DLD1 (cell line): ENCODE measurements at regions not wholly inside any gene's neighbourhood (a gene's known extent, or its start where the extent isn't known, plus 50 kb on each side); places are given as distances from the start of the nearest gene placed in this dataset.

Experiments used
- in situ Hi-C: cut with HindIII; loops from 2 replicates; pipeline ENCODE4 v1.10.0; 2017; ENCODE audit warnings: low sequenced_read_pairs

- in situ Hi-C loops: no loop called here
Observed at GRCh38 chr18:28409811-28410210, 232.9 kb upstream of the CDH2 start.

DNA sequence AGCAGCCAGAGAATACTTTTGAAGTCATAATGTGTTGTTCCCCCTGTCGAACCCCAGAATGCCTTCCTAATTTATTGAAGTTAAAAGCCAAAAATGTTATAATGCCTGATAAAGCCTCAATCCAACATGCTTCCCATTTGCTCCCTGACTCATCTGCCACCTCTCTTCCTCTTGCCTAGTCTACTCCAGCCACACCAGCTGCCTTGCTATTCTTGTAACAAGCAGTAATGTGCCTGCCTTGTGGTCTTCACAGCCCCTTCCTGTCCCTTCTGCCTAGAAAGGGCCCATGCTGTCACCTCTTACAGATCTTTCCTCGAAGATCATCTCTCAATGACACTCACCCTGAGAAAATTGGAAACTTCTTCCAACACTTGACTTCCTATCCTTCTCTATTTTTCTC, 231.6 kb upstream of the CDH2 start:
- in situ Hi-C loops: no loop called here

- in situ Hi-C loops: no loop called here
Observed at GRCh38 chr18:28407681-28408080, 230.8 kb upstream of the CDH2 start.

DNA sequence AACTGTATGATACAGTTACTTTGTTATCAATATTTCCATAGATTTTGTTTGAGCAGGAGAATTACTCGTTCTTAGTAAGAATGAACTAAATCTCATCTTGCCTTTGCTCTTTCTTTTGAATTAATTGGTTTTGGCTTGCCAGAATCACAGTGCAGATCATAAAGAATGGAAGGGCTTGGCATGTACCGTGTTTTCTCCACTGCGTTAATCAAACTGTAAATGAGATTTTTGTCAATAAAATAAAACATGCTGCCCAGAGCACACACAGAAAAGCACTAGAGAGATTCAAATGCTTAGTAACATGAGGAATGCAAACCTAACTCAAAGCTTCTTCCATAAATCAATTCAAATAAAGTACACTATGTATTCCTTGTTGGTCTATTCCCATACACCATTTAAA, 229.6 kb upstream of the CDH2 start:
- in situ Hi-C loops: no loop called here

DNA sequence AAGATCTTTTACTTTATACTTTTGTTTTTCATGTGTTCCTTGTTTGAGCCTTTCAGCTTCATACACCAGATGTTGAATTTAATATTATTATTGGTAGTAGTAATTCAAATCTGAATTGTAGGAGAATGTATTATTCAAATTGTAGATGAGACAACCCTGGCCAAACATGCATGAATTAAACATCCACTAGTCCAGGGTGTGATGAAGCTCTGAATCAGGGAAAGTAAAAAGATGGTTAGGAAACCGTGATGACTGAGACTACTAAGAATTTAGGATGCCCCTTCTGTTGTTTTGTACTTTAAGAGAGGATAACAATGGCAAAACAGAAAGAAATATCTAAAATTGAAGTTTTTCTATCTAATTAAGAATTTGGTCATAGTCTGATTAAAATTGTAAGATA, 227.8 kb upstream of the CDH2 start:
- in situ Hi-C loops: no loop called here

DNA sequence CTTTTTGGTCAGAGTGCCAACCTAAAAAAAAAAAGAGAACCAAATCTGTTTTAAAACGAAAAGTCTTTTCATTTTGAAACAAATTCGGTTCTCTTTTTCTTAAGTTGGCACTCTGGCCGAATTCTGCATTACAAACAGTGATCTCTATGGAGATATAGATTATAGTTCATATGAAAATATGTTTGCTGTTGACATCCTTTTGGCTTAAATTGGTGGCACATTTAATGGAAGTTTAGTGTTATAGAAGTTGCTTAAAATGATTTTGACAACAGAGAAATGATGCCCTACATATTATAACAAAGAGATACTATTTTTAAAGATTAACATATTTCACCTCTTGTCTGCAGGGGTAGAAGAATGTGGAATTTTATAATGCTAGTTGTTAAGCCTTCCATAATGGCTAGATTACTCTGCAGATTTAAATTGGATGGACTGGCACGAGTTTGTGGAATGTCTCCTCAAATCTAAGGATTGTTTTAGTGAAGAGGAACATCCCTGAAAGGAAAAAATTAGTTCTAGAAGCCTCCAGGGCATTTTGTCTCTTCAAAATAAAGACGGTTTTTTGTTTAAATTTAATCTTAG, 222.9 kb upstream of the CDH2 start:
- in situ Hi-C loops: no loop called here

- in situ Hi-C loops: no loop called here
Observed at GRCh38 chr18:28398471-28398870, 221.5 kb upstream of the CDH2 start.

GRCh38 chr18:28390022-28390421, 213.1 kb upstream of the CDH2 start:
- in situ Hi-C loops: no loop called here

GRCh38 chr18:28382215-28382879, 205.4 kb upstream of the CDH2 start:
- in situ Hi-C loops: no loop called here

GRCh38 chr18:28372186-28372585, 195.3 kb upstream of the CDH2 start:
- in situ Hi-C loops: no loop called here

DNA sequence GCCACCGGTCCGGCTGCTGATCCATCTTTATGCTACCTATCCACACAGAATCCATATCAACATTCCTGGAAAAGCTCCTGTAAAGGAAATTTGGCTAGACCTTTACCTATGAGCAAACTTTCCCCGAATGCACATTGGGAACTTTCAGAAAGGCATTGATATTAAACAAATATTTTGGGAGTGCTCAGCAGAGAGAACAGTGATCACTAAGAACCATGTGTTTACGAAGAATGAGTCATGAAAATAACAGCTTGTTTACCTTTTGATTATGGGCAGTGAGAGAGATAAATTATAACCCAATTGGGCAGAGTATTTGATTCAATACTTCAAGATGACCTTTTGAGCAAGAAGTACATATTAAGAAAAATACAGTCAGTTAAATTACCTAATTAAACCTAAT, 189.7 kb upstream of the CDH2 start:
- in situ Hi-C loops: no loop called here

DNA sequence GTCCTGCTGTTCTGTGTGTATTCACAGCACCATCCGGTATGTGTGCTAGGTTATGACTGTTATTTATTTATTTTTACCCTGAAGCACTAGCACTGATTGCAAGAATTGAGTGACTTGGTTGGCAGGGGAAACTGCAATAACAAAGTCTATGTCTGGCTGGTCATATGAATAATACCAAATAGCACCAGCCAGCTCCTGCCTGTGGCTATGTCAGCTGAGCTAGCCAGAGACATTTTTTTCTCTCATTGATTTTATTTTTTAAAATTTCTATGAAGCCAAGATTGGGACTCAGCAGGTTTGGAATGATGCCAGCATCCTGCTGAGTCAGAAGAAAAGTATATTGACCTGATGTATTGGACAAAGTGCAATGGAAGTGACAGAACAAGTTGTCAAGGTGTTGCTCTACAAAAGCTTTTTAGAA, 188.5 kb upstream of the CDH2 start:
- in situ Hi-C loops: no loop called here

GRCh38 chr18:28363124-28363523, 186.2 kb upstream of the CDH2 start:
- in situ Hi-C loops: no loop called here

DNA sequence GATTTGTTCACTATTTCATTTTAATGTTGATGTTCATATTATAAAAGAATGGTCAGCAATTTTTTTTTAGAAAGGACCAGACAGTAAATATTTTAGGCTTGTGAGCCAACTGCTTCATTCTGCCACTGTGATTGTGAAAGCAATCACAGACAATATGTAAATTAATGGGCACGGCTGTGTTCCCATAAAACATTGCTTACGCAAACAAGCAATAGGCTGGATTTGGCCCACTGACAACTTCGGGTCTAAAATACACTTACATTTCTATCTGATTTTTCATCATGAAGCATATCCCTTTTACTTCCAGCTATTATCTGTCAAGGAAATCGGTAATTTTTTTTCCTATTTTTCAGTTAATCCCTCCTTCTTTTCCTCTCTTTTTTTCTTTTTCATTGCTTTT, 182.2 kb upstream of the CDH2 start:
- in situ Hi-C loops: no loop called here

DNA sequence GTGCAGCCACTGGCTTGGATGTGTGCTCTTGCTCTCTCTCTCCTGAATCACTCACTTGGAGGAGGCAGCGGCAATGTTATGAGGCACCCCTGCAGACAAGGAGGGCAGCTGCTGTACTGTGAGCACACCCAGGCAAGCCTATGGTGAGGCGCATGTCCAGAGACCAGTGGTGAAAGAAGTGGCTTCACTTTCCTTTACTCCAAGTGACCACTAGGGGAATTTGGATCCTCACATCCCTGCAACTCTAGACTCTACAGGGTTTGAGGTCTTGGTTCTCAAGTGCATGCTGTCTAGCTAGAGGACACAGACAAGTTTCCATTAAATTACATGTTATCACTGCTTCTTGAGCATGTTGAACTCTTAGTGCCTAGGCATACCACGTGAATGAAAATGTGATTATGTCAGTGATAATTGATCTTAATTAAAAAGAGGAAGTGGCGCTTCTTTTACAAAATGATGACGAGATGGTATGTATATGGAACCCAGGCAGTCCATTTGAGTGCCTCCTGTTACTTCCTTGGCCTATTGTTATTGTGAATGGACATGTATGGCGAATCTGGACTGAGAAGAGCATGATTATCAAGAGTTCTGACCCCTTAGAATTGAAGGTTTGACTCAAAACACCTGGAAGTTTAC, 181.0 kb upstream of the CDH2 start:
- in situ Hi-C loops: no loop called here

DNA sequence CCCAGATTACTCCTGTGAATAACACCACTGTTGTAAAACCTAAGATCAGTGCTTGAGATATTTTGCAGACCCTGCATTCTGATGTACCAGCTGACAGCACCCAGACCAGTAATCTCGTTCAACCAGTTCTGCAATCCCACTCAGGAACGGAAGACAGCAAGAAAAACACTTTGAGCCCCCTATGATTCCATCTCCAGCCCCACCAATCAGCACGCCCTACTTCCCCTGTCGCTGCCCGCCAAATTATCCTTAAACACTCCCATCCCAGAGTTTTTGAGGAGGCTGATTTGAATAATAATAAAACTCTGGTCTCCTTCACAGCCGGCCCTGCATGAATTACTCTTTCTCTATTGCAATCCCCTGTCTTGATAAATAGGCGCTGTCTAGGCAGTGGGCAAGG, 173.9 kb upstream of the CDH2 start:
- in situ Hi-C loops: no loop called here

- in situ Hi-C loops: no loop called here
Observed at GRCh38 chr18:28342231-28342630, 165.3 kb upstream of the CDH2 start.

- in situ Hi-C loops: no loop called here
Observed at GRCh38 chr18:28338316-28338715, 161.4 kb upstream of the CDH2 start.

DNA sequence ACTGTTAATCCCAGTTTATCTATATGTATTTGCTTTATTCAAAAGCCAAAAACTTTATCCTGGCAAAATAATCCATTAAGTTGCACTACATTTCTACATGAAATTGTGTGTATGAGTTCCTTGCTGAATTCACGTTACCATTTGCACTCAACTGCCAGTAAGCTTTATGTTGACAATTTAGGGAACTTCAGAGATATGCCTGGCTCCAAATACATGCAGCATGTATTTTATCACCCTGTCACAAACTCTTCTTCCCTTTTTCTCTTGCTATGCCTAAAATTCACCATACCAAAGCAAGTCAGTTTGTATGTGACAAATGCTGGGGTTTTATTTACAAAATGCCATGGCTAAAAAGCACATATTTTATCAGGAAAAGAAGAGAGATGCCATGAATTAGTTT, 157.6 kb upstream of the CDH2 start:
- in situ Hi-C loops: no loop called here

GRCh38 chr18:28332071-28332470, 155.1 kb upstream of the CDH2 start:
- in situ Hi-C loops: no loop called here

GRCh38 chr18:28331551-28331950, 154.6 kb upstream of the CDH2 start:
- in situ Hi-C loops: no loop called here

DNA sequence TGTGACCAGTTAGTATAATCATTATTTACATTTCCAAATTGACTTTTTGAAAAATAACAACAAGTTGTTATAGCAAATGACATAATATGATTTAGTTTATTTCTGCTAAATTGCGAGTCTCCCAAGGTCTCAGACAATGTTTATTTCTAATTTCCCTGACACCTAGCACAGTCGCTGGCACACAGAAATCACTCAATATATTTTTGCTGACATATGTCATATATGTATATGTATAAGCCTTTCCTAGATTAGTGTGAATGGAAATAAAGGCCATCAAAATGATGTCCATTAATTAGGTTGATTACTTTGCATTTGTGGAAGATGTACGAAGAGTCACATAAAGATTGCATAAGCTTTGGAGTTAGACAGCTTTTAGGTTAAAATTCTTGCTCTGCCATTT, 136.7 kb upstream of the CDH2 start:
- in situ Hi-C loops: no loop called here

- in situ Hi-C loops: no loop called here
Observed at GRCh38 chr18:28288784-28289183, 111.9 kb upstream of the CDH2 start.
